SK-N-SH (cell line): ENCODE measurements at regions not wholly inside any gene's neighbourhood (a gene's known extent, or its start where the extent isn't known, plus 50 kb on each side); places are given as distances from the start of the nearest gene placed in this dataset.
A peak's percentile ranks its signal among the peaks of the same experiment; 100 is the strongest.

Experiments used
- CTCF ChIA-PET: fragments of 300-600, 350-600 bp; formaldehyde crosslinking; extraction: SDS; loops from one replicate; lab custom pipeline; 2021; lab: Yijun Ruan, JAX
- POLR2A ChIA-PET: fragments of 350-600 bp; sonication (Branson Sonifier 250); formaldehyde crosslinking; extraction: SDS; loops from one replicate; lab custom pipeline; 2020; ENCODE audit warnings: antibody characterized with exemption, inconsistent platforms; lab: Yijun Ruan, JAX
- DNase-seq: peaks from one replicate; pipeline ENCODE4 v3.0.0; 2012
- H2AFZ ChIP-seq: fragments of 200-600 bp; sonication (generic); 2 replicates; pipeline ENCODE4 v1.8.1; 2016; ENCODE audit warnings: antibody characterized with exemption, mild to moderate bottlenecking, low read depth
- H3F3A ChIP-seq: fragments of 200-600 bp; sonication (generic); replicated peaks from 2 replicates; pipeline ENCODE3; 2016; ENCODE audit warnings: antibody characterized with exemption, mild to moderate bottlenecking; ENCODE audit not compliant: insufficient read depth
- H3K27ac ChIP-seq, 2 experiments: fragments of 200-500 bp in 1 of 2; fragments of 200-600 bp in 1 of 2; sonication (Bioruptor generic) in 1 of 2; sonication (generic), shearing (Covaris generic) in 1 of 2; 2 replicates each; pipeline versions ENCODE4 v1.5.1 to v1.6.1; 2014 to 2016; ENCODE audit warnings: low read depth in 2 of 2, inconsistent platforms in 1 of 2, low read length in 1 of 2, mild to moderate bottlenecking in 1 of 2, mixed read lengths in 1 of 2
- H3K27me3 ChIP-seq: fragments of 200-600 bp; sonication (generic), shearing (Covaris generic); 2 replicates; pipeline ENCODE4 v1.6.1; 2016; ENCODE audit warnings: mixed run types; ENCODE audit not compliant: insufficient read depth
- H3K36me3 ChIP-seq, 2 experiments: fragments of 200-500 bp in 1 of 2; fragments of 200-600 bp in 1 of 2; sonication (Bioruptor generic) in 1 of 2; sonication (generic) in 1 of 2; replicated peaks in 1 of 2; 2 replicates each; pipeline versions ENCODE3 to v1.5.1; 2014 to 2016; ENCODE audit warnings: low read length in 1 of 2, mild to moderate bottlenecking in 1 of 2; ENCODE audit not compliant: insufficient read depth in 2 of 2, control insufficient read depth in 1 of 2
- H3K4me1 ChIP-seq, 2 experiments: fragments of 200-500 bp in 1 of 2; fragments of 200-600 bp in 1 of 2; sonication (Bioruptor generic) in 1 of 2; sonication (generic), shearing (Covaris generic) in 1 of 2; 2 replicates each; pipeline versions ENCODE4 v1.5.1 to v1.6.1; 2014 to 2016; ENCODE audit warnings: low read depth in 1 of 2, low read length in 1 of 2, mixed run types in 1 of 2; ENCODE audit not compliant: insufficient read depth in 2 of 2, control insufficient read depth in 1 of 2
- H3K4me2 ChIP-seq: fragments of 200-600 bp; sonication (generic), shearing (Covaris generic); 2 replicates; pipeline ENCODE4 v1.6.1; 2017; ENCODE audit warnings: mixed run types
- H3K4me3 ChIP-seq, 2 experiments: fragments of 200-500 bp in 1 of 2; fragments of 200-600 bp in 1 of 2; sonication (Bioruptor generic) in 1 of 2; sonication (generic), shearing (Covaris generic) in 1 of 2; 2 replicates each; pipeline versions ENCODE4 v1.5.1 to v1.8.1; 2014 to 2016; ENCODE audit warnings: low read depth in 2 of 2, inconsistent platforms in 1 of 2, low read length in 1 of 2, mild to moderate bottlenecking in 1 of 2, mixed read lengths in 1 of 2, moderate library complexity in 1 of 2
- H3K79me2 ChIP-seq: fragments of 200-600 bp; sonication (generic); 2 replicates; pipeline ENCODE4 v1.8.1; 2017; ENCODE audit warnings: mild to moderate bottlenecking; ENCODE audit not compliant: insufficient read depth
- H3K9ac ChIP-seq: fragments of 200-600 bp; sonication (generic); 2 replicates; pipeline ENCODE4 v1.6.1; 2017; ENCODE audit warnings: mixed run types
- H3K9me2 ChIP-seq: fragments of 200-600 bp; sonication (generic); 2 replicates; pipeline ENCODE4 v1.6.1; 2017; ENCODE audit warnings: mixed run types
- H3K9me3 ChIP-seq: fragments of 200-600 bp; sonication (generic); 2 replicates; pipeline ENCODE4 v1.6.1; 2017; ENCODE audit warnings: mixed run types, mild to moderate bottlenecking, moderate library complexity
- H4K20me1 ChIP-seq: fragments of 200-600 bp; sonication (generic); 2 replicates; pipeline ENCODE4 v1.6.1; 2017; ENCODE audit warnings: mild to moderate bottlenecking, mixed run types; ENCODE audit not compliant: insufficient read depth
- ELF1 ChIP-seq: IDR thresholded peaks from 2 replicates; pipeline ENCODE4 v1.4.0; 2012
- FOSL2 ChIP-seq: IDR thresholded peaks from 2 replicates; pipeline ENCODE4 v1.4.0; 2012; ENCODE audit warnings: low read depth, mild to moderate bottlenecking, moderate library complexity, borderline replicate concordance
- FOXJ3 ChIP-seq: sonication (generic); formaldehyde crosslinking; IDR thresholded peaks from 2 replicates; pipeline ENCODE4 v1.5.1; 2020; ENCODE audit warnings: mild to moderate bottlenecking, missing genetic modification reagents
- FOXM1 ChIP-seq: IDR thresholded peaks from 2 replicates; pipeline ENCODE4 v1.4.0; 2012; ENCODE audit warnings: low read depth, mild to moderate bottlenecking
- MAX ChIP-seq: IDR thresholded peaks from 2 replicates; pipeline ENCODE4 v1.4.0; 2012; ENCODE audit warnings: low read depth
- MEF2A ChIP-seq: IDR thresholded peaks from 2 replicates; pipeline ENCODE4 v1.4.0; 2012; ENCODE audit warnings: low read depth, borderline replicate concordance
- NRF1 ChIP-seq: IDR thresholded peaks from 2 replicates; pipeline ENCODE4 v1.6.1; 2012; ENCODE audit warnings: low read depth, mild to moderate bottlenecking, low read length
- SIN3A ChIP-seq: IDR thresholded peaks from 2 replicates; pipeline ENCODE4 v1.6.1; 2012; ENCODE audit warnings: low read depth, mild to moderate bottlenecking, low read length, moderate library complexity, borderline replicate concordance
- TAF1 ChIP-seq: IDR thresholded peaks from 2 replicates; pipeline ENCODE4 v1.6.1; 2012; ENCODE audit warnings: low read depth, mild to moderate bottlenecking, low read length, moderate library complexity, borderline replicate concordance
- ZBTB33 ChIP-seq: IDR thresholded peaks from 2 replicates; pipeline ENCODE4 v1.4.0; 2012; ENCODE audit warnings: low read depth, borderline replicate concordance
- WGBS: methylation state at CpG from one replicate; pipeline ENCODE4 v1.1.6; 2017; ENCODE audit warnings: low lambda C conversion rate; 5-methylcytosine and 5-hydroxymethylcytosine counted together

- WGBS: 71% methylated on average over 1 of the region's 1 CpG
- H3K4me2 ChIP-seq: no peak overlapping the region
- no peaks in the 10 kb centered on the region for H3K36me3 ChIP-seq
- DNase-seq: no peak
- H3F3A ChIP-seq: peaks cover 23% of the 10 kb centered on the region
- POLR2A ChIA-PET: no interaction called here
- H3K9me2 ChIP-seq: no peaks in the 10 kb centered on the region
- TF ChIP-seq FOXM1: no peak
- no peak for TF ChIP-seq NRF1
- no peak for TF ChIP-seq SIN3A
- no peak for TF ChIP-seq ZBTB33
- TF ChIP-seq FOXJ3: no peak
- no peak for TF ChIP-seq ELF1
- no peak for TF ChIP-seq MAX
- H3K4me1 ChIP-seq: peaks cover 0 to 4% of the 10 kb centered on the region in 2 experiments; a peak in 2 of 4 replicates
- H3K27ac ChIP-seq: no peak overlapping the region
- H3K9ac ChIP-seq: no peak overlapping the region
- H4K20me1 ChIP-seq: no peaks in the 10 kb centered on the region
- CTCF ChIA-PET: interaction anchor here (0.7 kb wide), 1 partner anchor 1540 kb away, joined by 3 read pairs; no protein-coding TSS in a partner anchor
- H2AFZ ChIP-seq: no peak overlapping the region
- H3K79me2 ChIP-seq: no peaks in the 10 kb centered on the region
- no peaks in the 10 kb centered on the region for H3K9me3 ChIP-seq
- H3K27me3 ChIP-seq: no peaks in the 10 kb centered on the region
- H3K4me3 ChIP-seq: no peak overlapping the region
Measured at GRCh38 chr6:81863123-81863522, 110.6 kb upstream of the TENT5A start.

- no peak overlapping the region for H3K9ac ChIP-seq
- no peak overlapping the region for H2AFZ ChIP-seq
- H3F3A ChIP-seq: peaks cover 22% of the 10 kb centered on the region
- no peaks in the 10 kb centered on the region for H3K36me3 ChIP-seq
- no peak overlapping the region for H3K4me2 ChIP-seq
- H3K27me3 ChIP-seq: no peaks in the 10 kb centered on the region
- DNase-seq: no peak
- H3K9me2 ChIP-seq: no peaks in the 10 kb centered on the region
- H3K4me1 ChIP-seq: peaks cover 0 to 4% of the 10 kb centered on the region in 2 experiments; a peak in 2 of 4 replicates
- no peak overlapping the region for H3K4me3 ChIP-seq
- H3K9me3 ChIP-seq: no peaks in the 10 kb centered on the region
- TF ChIP-seq FOSL2 (no peak), TAF1 (no peak), MEF2A (no peak)
- ChIA-PET CTCF (no interaction called here), POLR2A (no interaction called here)
- H3K27ac ChIP-seq: no peak overlapping the region
- 60% methylated on average over 1 of the region's 1 CpG for WGBS
- no peaks in the 10 kb centered on the region for H4K20me1 ChIP-seq
- no peaks in the 10 kb centered on the region for H3K79me2 ChIP-seq
Measured at GRCh38 chr6:81861281-81861680, 108.8 kb upstream of the TENT5A start.

- 97% methylated on average over 3 of the region's 3 CpGs for WGBS
- H4K20me1 ChIP-seq: no peaks in the 10 kb centered on the region
- no peaks in the 10 kb centered on the region for H3K36me3 ChIP-seq
- no peak overlapping the region for H3K4me2 ChIP-seq
- H3K79me2 ChIP-seq: no peaks in the 10 kb centered on the region
- H3F3A ChIP-seq: peaks cover 8% of the 10 kb centered on the region
- no peaks in the 10 kb centered on the region for H3K4me1 ChIP-seq
- H3K9me3 ChIP-seq: no peaks in the 10 kb centered on the region
- ChIA-PET POLR2A (no interaction called here), CTCF (no interaction called here)
- H3K27me3 ChIP-seq: no peaks in the 10 kb centered on the region
- no peak for TF ChIP-seq MEF2A
- 0 out of 4 replicates have a peak overlapping the region, but pooled peaks of 1 of the 2 experiments have one; percentile 11 for H3K27ac ChIP-seq
- no peak overlapping the region for H2AFZ ChIP-seq
- H3K9ac ChIP-seq: no peak overlapping the region
- no peak for DNase-seq
- no peaks in the 10 kb centered on the region for H3K9me2 ChIP-seq
- no peak overlapping the region for H3K4me3 ChIP-seq
Measured at GRCh38 chr6:81859884-81860283, 107.4 kb upstream of the TENT5A start.
